Left kidney (tissue), 1 donor: ENCODE measurements at regions not wholly inside any gene's neighbourhood (a gene's known extent, or its start where the extent isn't known, plus 50 kb on each side); places are given as distances from the start of the nearest gene placed in this dataset.
A peak's percentile ranks its signal among the peaks of the same experiment; 100 is the strongest.

Source experiments
- DNase-seq: peaks from one replicate; pipeline ENCODE4 v3.0.0-alpha.2; 2013

DNA sequence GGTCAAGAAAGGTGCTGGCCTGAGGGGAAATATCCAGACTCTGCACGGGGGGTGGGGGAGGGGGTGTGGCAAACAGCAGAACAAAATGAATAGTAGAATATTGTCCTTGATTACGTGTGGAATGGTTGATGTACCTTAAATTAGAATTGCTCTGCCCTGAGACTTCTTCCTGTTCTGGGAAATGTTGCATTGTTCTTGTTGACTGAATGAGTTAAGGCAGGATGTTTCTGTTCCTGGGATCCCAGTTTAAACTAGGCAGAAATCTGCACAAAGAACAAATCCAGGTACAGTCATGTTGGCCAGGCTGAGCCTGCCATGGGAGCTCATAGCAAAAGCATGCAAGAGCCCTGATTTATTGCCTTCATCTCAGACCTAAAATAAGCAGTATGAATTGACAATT, 558.7 kb upstream of the VSTM2A start:
- no peak for DNase-seq

DNA sequence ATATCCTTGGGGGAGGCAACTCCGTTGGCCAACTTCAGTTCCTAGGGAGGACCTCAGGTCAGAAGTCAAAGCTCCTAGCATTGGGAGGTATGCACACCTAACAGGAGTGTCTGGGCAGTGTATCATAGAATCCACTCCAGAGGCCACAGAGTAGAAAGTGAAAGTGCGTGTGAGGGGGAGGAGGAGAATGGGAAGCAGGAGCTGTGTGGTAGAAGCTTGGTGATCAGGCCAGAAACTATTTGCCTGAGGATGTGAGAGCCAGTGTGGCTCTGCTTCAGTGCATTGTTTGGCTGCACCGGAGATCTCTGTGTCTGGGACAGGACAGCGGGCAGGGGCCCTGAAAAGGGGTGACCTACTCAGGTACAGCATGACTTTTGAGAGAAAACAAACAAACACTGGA, 557.4 kb upstream of the VSTM2A start:
- DNase-seq, result no peak

DNA sequence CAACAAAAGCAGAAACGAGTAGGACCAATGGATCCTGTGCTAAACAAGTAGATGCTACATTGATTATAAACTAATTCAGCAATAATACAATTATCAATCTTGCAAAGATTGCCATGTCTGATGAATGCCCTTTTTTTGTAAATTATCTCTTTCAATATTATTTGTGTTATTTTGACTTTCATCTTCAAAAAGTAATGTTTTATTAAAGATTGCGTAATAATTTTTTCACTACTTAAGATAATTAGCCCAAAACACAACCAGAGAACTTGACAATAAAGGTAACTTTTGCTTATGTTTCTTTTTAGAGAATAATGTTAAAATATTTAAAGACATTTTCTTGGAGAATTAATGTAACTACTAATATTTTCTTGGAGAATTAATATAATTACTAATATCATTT, 553.8 kb upstream of the VSTM2A start:
- no peak for DNase-seq

DNA sequence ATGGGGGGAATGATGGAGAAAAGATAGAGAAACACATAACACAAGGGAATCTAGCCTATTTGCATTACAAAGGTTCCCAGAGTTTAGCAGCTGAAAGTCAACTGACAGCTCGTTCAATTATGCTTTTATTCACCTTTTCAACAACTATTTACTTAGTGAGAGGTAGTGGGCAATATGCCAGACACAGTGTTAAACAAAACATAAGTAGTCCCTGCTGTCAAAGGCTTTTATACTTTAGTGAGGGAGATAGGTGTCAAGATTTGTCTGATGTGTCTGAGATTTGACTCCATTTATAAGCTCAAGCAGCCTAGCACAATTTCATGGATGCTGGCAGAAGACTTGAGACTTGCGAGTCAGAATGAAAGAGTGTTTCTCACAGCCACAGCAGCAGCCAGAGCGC, 549.0 kb upstream of the VSTM2A start:
- DNase-seq, result no peak

DNA sequence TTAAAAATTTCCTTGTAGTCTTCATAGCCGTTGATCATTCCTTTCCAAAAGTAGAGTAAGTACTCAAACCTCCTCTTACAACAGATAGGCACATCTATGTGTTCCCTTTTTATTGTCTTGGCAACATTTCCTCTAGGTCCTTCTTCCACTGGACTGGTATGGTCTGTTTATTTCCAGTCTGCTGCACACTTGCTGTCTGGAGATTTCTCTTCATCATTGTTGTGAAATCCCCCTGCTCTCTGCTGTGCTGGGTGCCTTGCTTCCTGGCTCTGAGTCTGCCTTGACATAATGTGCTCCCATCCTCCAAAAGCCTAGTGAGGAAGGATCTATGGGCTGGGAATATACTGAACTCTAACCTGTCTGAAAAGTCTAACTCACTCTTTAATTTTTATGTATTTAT, 545.3 kb upstream of the VSTM2A start:
- DNase-seq, result no peak

DNA sequence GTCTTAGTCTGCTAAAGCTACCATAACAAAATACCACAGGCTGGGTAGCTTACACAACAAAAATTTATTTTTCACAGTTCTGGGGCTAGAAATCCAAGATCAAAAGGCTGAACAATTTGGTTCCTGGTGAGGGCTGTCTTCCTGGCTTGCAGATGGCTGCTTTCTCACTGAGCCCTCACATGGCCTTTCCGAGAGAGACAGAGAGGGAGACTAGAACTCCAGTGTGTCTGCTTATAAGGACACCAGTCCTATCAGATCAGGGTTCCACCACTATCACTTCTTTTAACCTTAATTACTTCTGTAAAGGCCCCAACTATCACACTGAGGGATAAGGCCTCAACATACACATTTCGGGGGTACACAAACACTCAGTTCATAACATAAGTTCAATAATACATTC, 527.4 kb upstream of the VSTM2A start:
- DNase-seq, result no peak

DNA sequence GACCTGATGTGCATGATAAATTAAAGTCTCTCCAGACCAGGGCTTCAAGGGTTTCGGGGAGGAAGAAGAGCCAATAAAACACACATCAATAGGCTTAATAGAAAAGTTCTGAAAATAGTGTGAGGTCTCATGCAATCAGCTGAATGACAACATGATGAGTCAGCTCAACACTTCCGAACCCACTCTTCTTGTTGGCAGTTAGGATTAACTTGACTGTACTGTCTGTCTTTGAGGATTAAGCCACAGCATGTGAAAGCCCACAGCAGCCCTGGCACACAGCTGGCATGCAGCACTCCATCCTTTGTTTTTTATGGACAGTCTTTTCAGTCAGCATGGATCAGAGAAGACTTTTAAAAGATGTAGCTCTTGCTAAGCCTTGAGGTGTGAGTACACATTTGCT, 526.9 kb upstream of the VSTM2A start:
- DNase-seq, result no peak

DNA sequence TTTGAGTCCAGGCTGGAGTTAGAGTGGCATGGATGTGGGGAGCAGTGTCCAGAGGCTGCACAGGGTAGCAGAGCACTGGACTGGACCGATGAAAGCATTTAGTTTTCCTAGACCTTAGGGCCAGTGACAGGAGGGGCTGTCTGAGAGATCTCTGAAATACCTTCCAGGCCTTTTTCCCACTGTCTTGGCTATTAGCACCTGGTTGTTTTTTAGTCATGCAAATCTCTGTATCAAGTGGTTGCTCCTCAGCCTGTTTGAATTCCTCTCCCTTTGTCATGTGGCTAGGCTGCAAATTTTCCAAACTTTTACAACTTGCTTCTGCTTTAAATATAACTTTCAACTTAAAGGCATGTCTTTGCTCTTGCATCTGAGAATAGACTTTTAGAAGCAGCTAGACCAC, 504.3 kb upstream of the VSTM2A start:
- DNase-seq, result no peak

DNA sequence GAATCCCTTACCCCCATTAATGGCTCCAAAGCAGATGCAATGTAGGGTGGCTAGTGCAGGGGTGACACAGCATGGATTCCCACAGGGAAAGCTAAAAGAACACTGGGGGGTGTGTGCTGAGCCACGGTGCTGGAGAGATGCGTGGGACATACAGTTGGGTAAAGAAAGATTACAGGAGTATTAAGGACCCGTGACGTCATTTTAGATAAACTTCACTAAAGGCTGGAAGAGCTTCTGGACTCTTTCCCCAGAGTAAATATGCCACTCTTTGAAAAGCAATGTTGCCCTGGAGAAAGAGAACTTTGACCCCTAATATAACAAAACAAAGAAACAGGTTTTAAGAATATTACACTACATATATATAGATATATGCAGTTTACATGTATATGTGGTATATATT, 481.5 kb upstream of the VSTM2A start:
- DNase-seq, result no peak

DNA sequence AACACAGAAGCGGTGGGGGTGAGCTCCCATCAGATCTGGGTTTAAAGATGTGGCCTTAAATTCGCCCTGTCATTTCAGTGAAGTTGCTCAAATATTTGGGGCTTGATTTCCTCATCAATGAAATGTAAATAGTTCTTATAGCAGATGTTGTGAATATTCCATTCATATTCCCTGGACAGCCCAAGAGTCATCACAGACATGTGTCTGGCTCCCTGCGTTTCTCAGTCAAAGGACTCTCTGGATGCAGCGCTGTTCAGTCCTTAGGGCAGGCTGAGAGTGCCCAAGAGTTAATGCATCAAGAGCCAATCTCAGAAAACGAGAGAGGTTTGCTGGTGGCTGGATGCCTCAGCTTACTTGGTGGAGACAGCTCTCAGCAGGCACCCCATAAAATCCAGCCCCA, 475.5 kb upstream of the VSTM2A start:
- DNase-seq, result no peak

DNA sequence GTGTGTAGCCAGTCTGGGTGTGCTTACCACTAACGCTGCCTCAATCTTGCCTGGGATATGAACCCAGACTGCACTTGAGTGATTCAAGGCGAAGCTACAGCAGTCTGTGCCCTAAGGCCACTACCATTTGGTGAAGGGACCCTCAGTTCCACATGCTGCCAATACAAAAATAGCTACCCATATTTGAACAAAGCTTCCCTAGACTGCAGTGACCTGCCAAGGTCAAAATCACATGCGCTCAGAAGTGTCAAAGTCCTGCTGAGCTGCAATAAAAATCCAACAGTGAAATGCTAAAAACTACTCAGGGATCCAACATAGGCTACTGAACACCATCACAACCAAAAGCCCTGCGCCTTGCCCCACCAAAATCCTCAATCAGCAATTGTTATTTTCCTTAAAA, 472.3 kb upstream of the VSTM2A start:
- no peak for DNase-seq

DNA sequence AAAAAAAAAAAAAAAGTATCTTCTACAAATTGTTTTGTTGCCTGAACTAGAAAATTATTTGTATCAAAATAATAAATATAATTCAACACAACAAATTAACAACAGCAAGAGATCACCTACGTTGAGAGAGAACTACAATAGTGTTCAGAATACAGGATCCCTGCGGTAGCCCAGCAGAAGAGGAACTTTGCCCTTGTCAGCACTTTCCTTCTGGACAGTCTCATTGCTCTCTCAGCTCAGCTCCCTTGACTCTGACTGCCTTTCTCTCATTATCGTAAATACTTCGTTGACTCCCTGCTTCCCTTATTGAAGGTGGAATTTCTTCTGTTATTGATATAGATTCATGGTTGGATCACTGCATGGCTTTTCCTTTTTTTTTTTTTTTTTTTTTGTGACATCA, 469.5 kb upstream of the VSTM2A start:
- DNase-seq, result no peak

DNA sequence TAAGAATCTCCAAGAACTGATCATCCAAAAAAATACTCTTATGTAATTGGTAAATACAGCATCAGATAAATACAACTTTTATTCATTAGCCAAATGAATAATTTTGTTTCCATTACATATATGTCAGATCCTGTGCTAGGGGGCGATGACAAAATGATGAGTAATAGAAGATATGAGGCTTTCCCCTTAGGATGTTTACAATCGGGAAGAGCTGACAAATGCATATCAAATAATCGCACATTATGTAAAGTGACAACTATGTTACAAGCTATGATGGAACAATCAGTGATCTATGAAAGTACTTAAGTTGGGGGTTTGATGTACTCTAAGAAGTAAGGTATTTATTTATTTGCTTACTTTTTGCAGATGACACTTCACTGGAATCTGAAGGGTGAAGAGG, 465.6 kb upstream of the VSTM2A start:
- DNase-seq, result no peak

DNA sequence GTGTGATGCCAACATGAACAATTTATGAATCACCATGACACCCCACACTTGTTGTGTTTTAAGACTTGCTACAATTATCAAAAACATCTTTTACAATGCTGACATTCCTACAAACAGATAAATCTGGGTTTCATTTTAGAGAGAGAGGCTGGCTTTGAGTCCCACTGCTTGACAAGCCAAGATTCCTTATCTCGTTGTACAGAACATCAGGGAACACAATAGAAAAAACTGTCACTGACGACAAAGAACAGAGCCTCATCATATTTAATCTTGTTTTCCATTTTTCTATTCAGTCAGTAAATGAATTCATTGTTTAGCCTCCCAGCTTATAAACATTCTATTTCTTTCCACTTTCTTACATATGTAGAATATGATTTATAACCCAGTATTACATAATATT, 461.6 kb upstream of the VSTM2A start:
- no peak for DNase-seq

DNA sequence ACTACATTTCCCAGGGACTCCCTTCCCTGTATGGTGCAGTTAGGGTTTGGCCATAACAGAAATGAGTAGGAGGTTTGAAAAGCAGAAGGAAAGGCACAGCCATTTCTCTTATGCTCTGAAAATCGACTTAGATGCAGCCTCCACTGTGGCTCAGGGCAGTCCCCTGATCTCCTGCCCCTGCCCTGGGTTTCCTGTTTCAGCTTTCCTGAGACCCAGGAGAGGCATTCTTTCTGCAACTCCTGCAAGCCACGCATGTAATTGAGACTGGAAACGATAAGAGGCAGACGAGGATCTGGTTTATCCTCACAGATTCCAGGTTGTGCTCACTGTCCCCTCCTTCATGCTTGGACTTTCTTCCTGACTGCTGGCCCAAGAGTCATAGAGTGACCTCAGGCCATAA, 461.2 kb upstream of the VSTM2A start:
- peak; percentile 12 for DNase-seq

DNA sequence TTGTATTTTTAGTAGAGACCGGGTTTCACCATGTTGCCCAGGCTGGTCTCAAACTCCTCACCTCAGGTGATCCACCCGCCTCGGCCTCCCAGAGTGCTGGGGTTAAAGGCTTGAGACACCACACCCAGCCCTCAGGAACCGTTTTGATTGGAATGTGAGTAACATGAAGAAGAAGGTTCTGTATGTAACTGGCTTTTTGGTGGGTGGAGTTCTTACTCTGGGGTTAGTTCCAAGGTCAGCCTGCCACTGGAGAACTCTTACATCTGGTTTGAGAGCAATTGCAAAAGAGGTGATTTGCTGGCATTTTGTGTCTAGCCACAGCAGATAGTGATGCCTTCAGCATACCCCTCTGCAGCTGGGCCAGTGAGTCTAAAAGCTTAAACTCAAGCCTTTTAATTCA, 457.8 kb upstream of the VSTM2A start:
- DNase-seq, result no peak

DNA sequence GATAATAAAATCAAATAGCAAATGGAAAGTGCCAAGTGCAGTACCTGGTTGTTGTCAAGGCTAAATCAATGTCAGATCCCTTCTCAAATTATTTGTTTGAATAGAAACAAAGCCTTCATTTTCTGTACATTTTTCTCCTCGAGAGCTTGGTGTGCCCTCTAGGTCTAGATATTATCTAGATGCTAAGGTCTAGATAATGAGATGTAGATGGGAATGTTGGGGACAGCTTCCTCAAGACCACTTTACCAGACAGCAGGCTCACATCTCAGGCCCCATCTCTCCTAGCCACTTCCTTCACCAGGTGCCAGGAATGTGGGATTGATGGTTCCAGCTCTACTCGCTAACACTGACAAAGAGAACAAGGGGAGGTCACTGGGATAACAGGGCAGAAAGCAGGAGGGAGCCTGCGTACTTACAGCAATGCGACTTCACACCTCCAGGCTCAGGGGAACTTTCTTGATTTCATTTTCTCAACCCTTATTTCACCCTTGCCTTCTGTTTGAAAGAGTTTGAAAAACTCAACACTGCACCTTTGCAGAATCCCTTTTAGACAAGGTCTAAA, 451.4 kb upstream of the VSTM2A start:
- no peak for DNase-seq

DNA sequence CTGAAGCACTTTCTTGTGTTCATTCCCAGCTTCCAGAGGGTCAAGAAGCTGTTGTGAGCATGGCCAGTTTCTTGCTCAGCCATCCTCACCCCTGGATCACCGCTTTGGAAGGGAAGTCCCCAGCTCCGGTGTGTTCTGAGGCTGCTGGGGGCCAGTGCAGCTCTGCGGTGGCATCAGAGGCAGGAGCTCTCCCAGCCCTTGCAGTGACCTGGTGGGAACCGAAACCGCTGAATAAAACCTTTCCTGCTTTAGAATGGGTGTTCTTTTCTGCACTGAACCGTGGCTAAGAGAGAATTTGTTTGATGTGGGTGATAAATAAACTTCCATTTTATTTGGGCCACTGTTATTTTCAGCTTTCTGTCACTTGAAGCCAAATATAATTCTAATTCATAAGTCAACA, 450.9 kb upstream of the VSTM2A start:
- no peak for DNase-seq

DNA sequence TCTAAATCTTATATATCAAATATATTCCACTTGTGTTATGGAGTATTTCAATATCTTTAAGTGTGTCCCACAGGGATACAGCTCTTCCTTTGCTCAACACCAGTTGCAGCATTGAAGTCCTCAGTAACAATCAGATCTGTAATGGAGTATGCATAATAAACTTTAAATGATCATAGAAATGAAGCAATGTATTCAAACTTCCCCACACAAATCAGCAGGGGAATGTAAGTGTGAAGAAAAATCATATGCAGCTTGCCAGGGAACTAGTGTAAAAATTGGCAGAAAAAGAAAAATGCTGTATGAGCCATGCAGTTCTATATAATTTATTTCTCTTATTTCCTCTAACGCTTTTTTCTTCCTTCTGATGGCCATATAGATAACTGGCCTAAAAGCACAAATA, 444.3 kb upstream of the VSTM2A start:
- DNase-seq, result no peak

DNA sequence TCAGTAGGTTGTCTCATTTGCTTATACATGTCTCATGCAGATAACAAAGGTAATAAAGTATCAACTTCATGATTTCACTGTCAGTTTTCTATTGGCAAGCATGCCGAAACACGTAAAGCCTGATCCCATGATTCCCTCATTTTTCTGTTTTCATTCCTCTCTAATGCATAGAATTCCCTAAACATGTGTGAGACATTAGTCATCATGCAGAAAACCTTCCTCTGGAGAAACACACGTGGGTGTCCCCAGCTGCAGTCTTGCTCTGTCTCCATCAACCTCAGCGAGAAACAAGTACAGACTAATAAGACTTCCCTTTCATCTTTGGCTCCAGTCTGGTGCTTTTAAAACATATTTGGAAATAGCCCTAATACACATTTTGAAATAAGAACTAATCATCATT, 432.7 kb upstream of the VSTM2A start:
- DNase-seq, result no peak

DNA sequence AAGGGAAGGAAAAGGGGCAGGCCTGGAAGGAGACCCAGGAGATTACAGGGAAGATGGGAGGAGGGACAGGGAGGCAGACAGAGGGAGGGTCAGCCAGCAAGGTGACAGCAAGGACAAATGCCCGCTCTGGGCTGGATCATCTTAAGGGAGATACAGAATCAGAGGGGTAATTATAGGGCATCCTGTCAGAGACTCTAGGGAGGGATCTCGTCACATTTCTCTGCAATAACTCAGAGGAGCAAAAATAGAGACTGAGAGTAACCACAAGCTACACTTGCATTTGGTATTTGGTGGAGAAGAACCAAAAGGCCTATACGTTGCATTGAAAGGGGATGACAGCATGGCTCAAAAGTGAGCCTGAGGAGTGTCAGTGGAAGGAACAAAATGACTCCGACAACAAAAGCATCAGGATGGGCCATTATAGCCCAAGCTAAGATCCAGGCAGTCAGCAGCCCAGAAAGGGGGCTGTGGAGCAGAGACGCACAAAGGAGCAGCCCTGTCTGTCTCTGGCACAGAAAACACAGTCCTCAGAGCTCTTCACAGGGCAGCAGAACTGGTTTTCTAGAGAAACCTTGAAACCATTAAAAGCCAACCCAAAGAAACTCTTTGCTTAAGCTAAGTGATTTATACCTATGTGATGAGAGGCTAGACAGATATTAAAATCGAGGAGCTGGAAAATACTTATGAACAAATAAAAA, 430.2 kb upstream of the VSTM2A start:
- peak; percentile 10 for DNase-seq

DNA sequence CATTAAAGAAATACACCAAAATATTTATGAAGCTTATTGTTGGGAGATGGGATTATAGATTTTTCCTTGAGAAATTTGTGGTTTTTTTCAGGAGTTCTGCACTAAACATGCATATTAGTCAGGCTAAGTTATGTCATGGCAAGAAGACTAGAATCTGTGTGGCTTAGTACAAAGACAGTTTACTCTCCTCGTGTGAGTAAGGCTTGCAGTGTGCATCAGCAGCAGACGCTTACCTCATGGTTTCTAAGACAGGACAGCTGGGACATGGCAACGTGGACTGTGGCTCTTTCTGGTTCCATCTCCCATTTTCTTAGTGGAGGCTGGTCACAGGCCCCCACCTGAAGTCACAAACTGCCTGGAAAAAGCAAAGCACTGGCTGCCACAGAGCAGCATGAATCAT, 429.6 kb upstream of the VSTM2A start:
- DNase-seq, result no peak

DNA sequence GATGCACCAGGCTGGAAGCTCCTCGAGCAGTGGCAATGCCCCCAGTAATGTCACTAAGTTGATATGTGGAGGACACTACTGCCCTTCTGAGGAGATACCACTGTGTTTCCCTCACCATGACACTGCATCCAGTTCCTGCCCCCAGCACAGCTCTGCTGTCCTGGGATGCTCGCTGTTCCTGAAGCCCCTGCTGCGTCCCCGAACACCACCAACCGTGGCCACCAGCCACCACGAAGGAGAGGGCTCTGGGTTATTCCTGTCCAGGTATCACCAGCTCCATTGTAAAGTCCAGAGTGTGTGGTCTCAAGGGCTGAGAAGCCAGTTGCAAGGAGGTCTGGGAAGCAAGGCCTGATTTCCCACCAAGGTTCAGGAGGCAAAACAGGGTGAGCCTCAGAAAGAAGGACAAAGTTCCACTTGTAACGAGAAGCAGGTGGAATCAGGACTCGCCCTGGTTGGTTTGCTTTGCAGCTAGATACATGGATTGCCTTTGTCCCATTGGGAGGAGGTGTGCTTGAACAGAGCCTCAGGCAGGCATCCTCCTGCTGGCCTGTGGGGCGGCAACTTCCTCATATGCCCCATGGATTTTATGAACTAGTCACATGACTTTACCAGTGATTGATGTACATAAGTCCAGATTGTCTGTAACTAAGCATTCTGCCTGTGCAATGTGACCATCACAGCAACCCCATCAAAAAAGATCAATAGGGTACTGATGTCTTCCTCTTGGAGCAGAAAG, 427.0 kb upstream of the VSTM2A start:
- DNase-seq, result no peak

DNA sequence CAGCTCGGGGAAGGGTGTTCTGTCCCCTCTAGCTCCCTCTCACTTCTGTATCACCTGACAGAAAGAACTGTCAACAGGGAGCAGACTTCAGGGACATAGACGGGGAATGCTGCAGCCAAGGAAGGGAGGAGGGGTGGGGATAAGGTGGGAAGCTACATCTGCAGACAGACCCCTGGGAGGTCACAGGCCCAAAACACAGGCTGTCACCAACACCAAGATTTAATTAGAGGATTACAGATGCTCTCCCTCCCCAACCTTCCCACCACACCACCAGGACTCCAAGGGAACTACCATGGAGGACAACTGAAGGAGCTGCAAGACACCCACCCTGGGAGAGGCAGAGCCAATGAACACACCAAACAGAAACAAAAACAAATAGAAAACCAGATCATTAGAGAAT, 425.2 kb upstream of the VSTM2A start:
- no peak for DNase-seq
